GM23338 (cell line): ENCODE measurements at regions not wholly inside any gene's neighbourhood (a gene's known extent, or its start where the extent isn't known, plus 50 kb on each side); places are given as distances from the start of the nearest gene placed in this dataset.

Source experiments
- ATAC-seq: fragments of 200-7000 bp; cut with Tn5 transposase; 3 replicates; pipeline ENCODE4 v1.9.1; 2020
- DNase-seq: peaks from one replicate; pipeline ENCODE4 v3.0.0-alpha.2; 2015; ENCODE audit warnings: low spot score
- H2AFZ ChIP-seq: fragments of 200-600 bp; sonication (generic); 2 replicates; pipeline ENCODE4 v1.8.0; 2016; ENCODE audit warnings: antibody characterized with exemption, mild to moderate bottlenecking, moderate library complexity
- H3F3A ChIP-seq: fragments of 200-600 bp; sonication (generic); replicated peaks from 2 replicates; pipeline ENCODE4 v1.8.0; 2017; ENCODE audit warnings: antibody characterized with exemption, mixed run types, low read depth
- H3K27ac ChIP-seq: fragments of 200-600 bp; sonication (generic); 2 replicates; pipeline ENCODE4 v1.6.1; 2016; ENCODE audit warnings: low read depth
- H3K27me3 ChIP-seq: fragments of 200-600 bp; sonication (generic); 2 replicates; pipeline ENCODE4 v1.8.0; 2016; ENCODE audit warnings: mild to moderate bottlenecking, mixed run types, moderate library complexity; ENCODE audit not compliant: insufficient read depth
- H3K36me3 ChIP-seq: fragments of 200-600 bp; sonication (generic); 2 replicates; pipeline ENCODE4 v1.8.0; 2016; ENCODE audit warnings: mild to moderate bottlenecking; ENCODE audit not compliant: insufficient read depth
- H3K4me1 ChIP-seq: fragments of 200-600 bp; sonication (generic); 2 replicates; pipeline ENCODE4 v1.8.0; 2016; ENCODE audit warnings: mild to moderate bottlenecking, moderate library complexity; ENCODE audit not compliant: insufficient read depth
- H3K4me2 ChIP-seq: fragments of 200-600 bp; sonication (generic); 2 replicates; pipeline ENCODE4 v1.7.1; 2017; ENCODE audit warnings: mixed run types
- H3K4me3 ChIP-seq: fragments of 200-600 bp; sonication (generic); 2 replicates; pipeline ENCODE4 v1.6.1; 2016; ENCODE audit warnings: mixed run types
- H3K79me2 ChIP-seq: fragments of 200-600 bp; sonication (generic); replicated peaks from 2 replicates; pipeline ENCODE4 v1.8.0; 2017; ENCODE audit warnings: mild to moderate bottlenecking; ENCODE audit not compliant: insufficient read depth
- H3K9me2 ChIP-seq: fragments of 200-600 bp; sonication (generic); 2 replicates; pipeline ENCODE4 v1.8.0; 2017; ENCODE audit not compliant: insufficient read depth
- H4K20me1 ChIP-seq: fragments of 200-600 bp; sonication (generic); replicated peaks from 2 replicates; pipeline ENCODE4 v1.8.0; 2017; ENCODE audit warnings: mild to moderate bottlenecking; ENCODE audit not compliant: insufficient read depth
- H3K27ac Mint-ChIP-seq: 2 replicates; pipeline ENCODE4 v1.8.0; 2020; ENCODE audit warnings: inconsistent platforms, mild to moderate bottlenecking, moderate library complexity, mixed read lengths
- H3K27me3 Mint-ChIP-seq: 3 replicates; pipeline ENCODE4 v1.8.0; 2022; ENCODE audit warnings: low read depth, mild to moderate bottlenecking, moderate library complexity, mixed read lengths, inconsistent platforms; ENCODE audit not compliant: insufficient read depth, poor library complexity
- H3K36me3 Mint-ChIP-seq: 3 replicates; pipeline ENCODE4 v1.8.0; 2021; ENCODE audit warnings: low read depth, mild to moderate bottlenecking, inconsistent platforms, moderate library complexity, mixed read lengths
- H3K4me1 Mint-ChIP-seq: 3 replicates; pipeline ENCODE4 v1.8.0; 2020; ENCODE audit warnings: mild to moderate bottlenecking, inconsistent platforms, mixed read lengths
- H3K4me3 Mint-ChIP-seq: 3 replicates; pipeline ENCODE4 v1.8.0; 2021; ENCODE audit warnings: moderate library complexity, mild to moderate bottlenecking, inconsistent platforms, mixed read lengths
- H3K9me3 Mint-ChIP-seq: 3 replicates; pipeline ENCODE4 v1.8.0; 2020; ENCODE audit warnings: moderate library complexity, mild to moderate bottlenecking, inconsistent platforms, mixed read lengths
- CREB1 ChIP-seq: fragments of 250-450 bp; sonication (Bioruptor Pico); IDR thresholded peaks from 2 replicates; pipeline ENCODE4 v1.5.0; 2020; ENCODE audit warnings: low read depth, mild to moderate bottlenecking, moderate library complexity
- EZH2 ChIP-seq: fragments of 200-600 bp; sonication (generic); IDR thresholded peaks from one replicate; pipeline ENCODE4 v1.8.0; 2017; ENCODE audit warnings: antibody characterized with exemption, mild to moderate bottlenecking, low read depth; ENCODE audit not compliant: unreplicated experiment
- EZH2phosphoT487 ChIP-seq: fragments of 200-600 bp; sonication (generic); IDR thresholded peaks from one replicate; pipeline ENCODE4 v1.8.1; 2018; ENCODE audit warnings: antibody characterized with exemption; ENCODE audit not compliant: unreplicated experiment
- NANOG ChIP-seq: IDR thresholded peaks from 2 replicates; pipeline ENCODE4 v1.6.1; 2016; ENCODE audit warnings: antibody characterized with exemption, borderline replicate concordance
- POLR2AphosphoS5 ChIP-seq: IDR thresholded peaks from 2 replicates; pipeline ENCODE4 v1.6.1; 2016; ENCODE audit warnings: antibody characterized with exemption, low read depth
- STAT1 ChIP-seq: IDR thresholded peaks from one replicate; pipeline ENCODE4 v1.6.1; 2016; ENCODE audit warnings: antibody characterized with exemption; ENCODE audit not compliant: unreplicated experiment
- ZNF114 ChIP-seq: fragments of 250-450 bp; sonication (Bioruptor Pico); IDR thresholded peaks from 2 replicates; pipeline ENCODE4 v1.5.0; 2020; ENCODE audit warnings: mild to moderate bottlenecking, moderate library complexity
- TF ChIP-seq, protein P1 (sequence below), 2 experiments: fragments of 200-600 bp in 1 of 2; sonication (generic) in 1 of 2; conservative IDR thresholded peaks; 2 replicates each; pipeline versions ENCODE4 v1.5.1 to v1.6.1; 2016 to 2017; ENCODE audit warnings: antibody characterized with exemption in 2 of 2, low read depth in 2 of 2, mild to moderate bottlenecking in 2 of 2, moderate library complexity in 1 of 2
- TF ChIP-seq, protein P2 (sequence below): IDR thresholded peaks from 2 replicates; pipeline ENCODE4 v1.6.1; 2016; ENCODE audit warnings: antibody characterized with exemption

DNA sequence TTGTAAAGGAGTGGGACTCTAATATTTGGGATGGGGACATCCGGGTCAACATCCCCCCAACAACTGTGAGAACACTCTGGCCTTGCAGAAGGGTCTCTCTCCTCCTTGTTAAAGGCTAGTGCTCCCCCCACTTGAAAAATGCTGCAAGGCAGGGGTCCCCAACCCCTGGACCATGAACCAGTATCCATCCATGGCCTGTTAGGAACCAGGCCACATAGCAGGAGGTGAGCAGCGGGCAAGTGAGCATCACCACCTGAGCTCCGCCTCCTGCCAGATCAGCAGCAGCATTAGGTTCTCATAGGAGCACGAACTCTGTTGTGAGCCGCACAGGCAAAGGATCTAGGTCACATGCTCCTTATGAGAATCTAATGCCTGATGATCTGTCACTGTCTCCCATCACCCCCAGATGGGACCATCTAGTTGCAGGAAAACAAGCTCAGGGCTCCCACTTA, 243.9 kb upstream of the ID2 start (continued):
- TF ChIP-seq, protein P1, sequence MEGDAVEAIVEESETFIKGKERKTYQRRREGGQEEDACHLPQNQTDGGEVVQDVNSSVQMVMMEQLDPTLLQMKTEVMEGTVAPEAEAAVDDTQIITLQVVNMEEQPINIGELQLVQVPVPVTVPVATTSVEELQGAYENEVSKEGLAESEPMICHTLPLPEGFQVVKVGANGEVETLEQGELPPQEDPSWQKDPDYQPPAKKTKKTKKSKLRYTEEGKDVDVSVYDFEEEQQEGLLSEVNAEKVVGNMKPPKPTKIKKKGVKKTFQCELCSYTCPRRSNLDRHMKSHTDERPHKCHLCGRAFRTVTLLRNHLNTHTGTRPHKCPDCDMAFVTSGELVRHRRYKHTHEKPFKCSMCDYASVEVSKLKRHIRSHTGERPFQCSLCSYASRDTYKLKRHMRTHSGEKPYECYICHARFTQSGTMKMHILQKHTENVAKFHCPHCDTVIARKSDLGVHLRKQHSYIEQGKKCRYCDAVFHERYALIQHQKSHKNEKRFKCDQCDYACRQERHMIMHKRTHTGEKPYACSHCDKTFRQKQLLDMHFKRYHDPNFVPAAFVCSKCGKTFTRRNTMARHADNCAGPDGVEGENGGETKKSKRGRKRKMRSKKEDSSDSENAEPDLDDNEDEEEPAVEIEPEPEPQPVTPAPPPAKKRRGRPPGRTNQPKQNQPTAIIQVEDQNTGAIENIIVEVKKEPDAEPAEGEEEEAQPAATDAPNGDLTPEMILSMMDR (conservative IDR thresholded peaks at IDR 0.05; ENCODE audit: low read depth in 2 of 2), result no peak
- TF ChIP-seq CREB1 (CRISPR knock-in tag), result no peak
- no peak for TF ChIP-seq EZH2phosphoT487

- peaks cover 10% of the 10 kb centered on the region for H3K4me1 Mint-ChIP-seq
- H3K27me3 ChIP-seq, result no peaks in the 10 kb centered on the region
- H3K36me3 Mint-ChIP-seq, result peaks cover 5% of the 10 kb centered on the region; the same call in 1 of the 3 replicates
- H3K4me3 ChIP-seq, result no peak overlapping the region
- H3K79me2 ChIP-seq, result no peaks in the 10 kb centered on the region
- H3K4me2 ChIP-seq, result no peak overlapping the region
- peaks cover 14% of the 10 kb centered on the region for H3K4me1 ChIP-seq
- ATAC-seq (no peak), DNase-seq (no peak)
- H3F3A ChIP-seq, result no peaks in the 10 kb centered on the region
- H4K20me1 ChIP-seq, result no peaks in the 10 kb centered on the region
- H3K36me3 ChIP-seq, result no peaks in the 10 kb centered on the region
- H3K9me2 ChIP-seq, result peaks cover 3% of the 10 kb centered on the region; the same call in 1 of the 2 replicates
- H3K27ac ChIP-seq, result no peak overlapping the region
- H2AFZ ChIP-seq, result no peak overlapping the region
- peaks cover 5% of the 10 kb centered on the region for H3K27me3 Mint-ChIP-seq
- peaks cover 12% of the 10 kb centered on the region for H3K9me3 Mint-ChIP-seq
- H3K27ac Mint-ChIP-seq, result no peak overlapping the region
- no peak overlapping the region for H3K4me3 Mint-ChIP-seq
- TF ChIP-seq EZH2, result no peak
- TF ChIP-seq POLR2AphosphoS5, result no peak
Measured at GRCh38 chr2:8438476-8438875, 243.4 kb upstream of the ID2 start.

- Mint-ChIP-seq H3K9me3 (peaks cover 12% of the 10 kb centered on the region), H3K36me3 (peaks cover 5% of the 10 kb centered on the region; the same call in 1 of the 3 replicates), H3K27ac (no peak overlapping the region), H3K4me1 (peaks cover 10% of the 10 kb centered on the region), H3K27me3 (peaks cover 4% of the 10 kb centered on the region), H3K4me3 (no peak overlapping the region)
- Histone ChIP-seq H3K4me2 (no peak overlapping the region), H3K27me3 (no peaks in the 10 kb centered on the region), H3K4me1 (peaks cover 14% of the 10 kb centered on the region), H3F3A (no peaks in the 10 kb centered on the region), H3K27ac (no peak overlapping the region), H4K20me1 (no peaks in the 10 kb centered on the region), H3K36me3 (no peaks in the 10 kb centered on the region), H3K4me3 (no peak overlapping the region), H3K79me2 (no peaks in the 10 kb centered on the region), H2AFZ (no peak overlapping the region), H3K9me2 (peaks cover 3% of the 10 kb centered on the region; the same call in 1 of the 2 replicates)
- no peak for DNase-seq
- TF ChIP-seq POLR2AphosphoS5 (no peak), STAT1 (no peak), ZNF114 (CRISPR knock-in tag) (no peak), NANOG (no peak)
- TF ChIP-seq, protein P2, sequence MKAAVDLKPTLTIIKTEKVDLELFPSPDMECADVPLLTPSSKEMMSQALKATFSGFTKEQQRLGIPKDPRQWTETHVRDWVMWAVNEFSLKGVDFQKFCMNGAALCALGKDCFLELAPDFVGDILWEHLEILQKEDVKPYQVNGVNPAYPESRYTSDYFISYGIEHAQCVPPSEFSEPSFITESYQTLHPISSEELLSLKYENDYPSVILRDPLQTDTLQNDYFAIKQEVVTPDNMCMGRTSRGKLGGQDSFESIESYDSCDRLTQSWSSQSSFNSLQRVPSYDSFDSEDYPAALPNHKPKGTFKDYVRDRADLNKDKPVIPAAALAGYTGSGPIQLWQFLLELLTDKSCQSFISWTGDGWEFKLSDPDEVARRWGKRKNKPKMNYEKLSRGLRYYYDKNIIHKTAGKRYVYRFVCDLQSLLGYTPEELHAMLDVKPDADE, result no peak
- ATAC-seq, result no peak
Measured at GRCh38 chr2:8438996-8439395, 242.9 kb upstream of the ID2 start.
